H9 (cell line): ENCODE measurements at regions not wholly inside any gene's neighbourhood (a gene's known extent, or its start where the extent isn't known, plus 50 kb on each side); places are given as distances from the start of the nearest gene placed in this dataset.

Source experiments
- DNase-seq: peaks from one replicate; pipeline ENCODE4 v3.0.0-alpha.2; 2017
- H2AFZ ChIP-seq: one replicate; pipeline ENCODE4 v1.6.1; 2013; ENCODE audit warnings: mild to moderate bottlenecking, low read length, control low read depth, moderate library complexity
- H2AK5ac ChIP-seq: 2 replicates; pipeline ENCODE4 v1.6.1; 2013; ENCODE audit warnings: low read length, control low read depth, mixed read lengths; ENCODE audit not compliant: insufficient read length
- H2BK120ac ChIP-seq: one replicate; pipeline ENCODE4 v1.6.1; 2013; ENCODE audit warnings: low read depth, mild to moderate bottlenecking, low read length, control low read depth, inconsistent platforms; ENCODE audit not compliant: poor library complexity, severe bottlenecking
- H2BK12ac ChIP-seq: 2 replicates; pipeline ENCODE4 v1.6.1; 2013; ENCODE audit warnings: low read length, control low read depth, mixed read lengths, low read depth; ENCODE audit not compliant: insufficient read length
- H2BK15ac ChIP-seq: 2 replicates; pipeline ENCODE4 v1.6.1; 2013; ENCODE audit warnings: low read depth, low read length, control low read depth
- H2BK20ac ChIP-seq: one replicate; pipeline ENCODE4 v1.6.1; 2013; ENCODE audit warnings: low read depth, mild to moderate bottlenecking, low read length, control low read depth, inconsistent platforms; ENCODE audit not compliant: poor library complexity, severe bottlenecking
- H2BK5ac ChIP-seq: 2 replicates; pipeline ENCODE4 v1.6.1; 2013; ENCODE audit warnings: low read length, control low read depth, mixed read lengths; ENCODE audit not compliant: insufficient read length
- H3K14ac ChIP-seq: 2 replicates; pipeline ENCODE4 v1.6.1; 2013; ENCODE audit warnings: low read length, control low read depth; ENCODE audit not compliant: insufficient read depth
- H3K18ac ChIP-seq: 2 replicates; pipeline ENCODE4 v1.6.1; 2013; ENCODE audit warnings: low read depth, mild to moderate bottlenecking, mixed read lengths, low read length, control low read depth; ENCODE audit not compliant: insufficient read length
- H3K23ac ChIP-seq: 2 replicates; pipeline ENCODE4 v1.6.1; 2013; ENCODE audit warnings: low read length, control low read depth, mixed read lengths, low read depth; ENCODE audit not compliant: insufficient read length
- H3K23me2 ChIP-seq: 2 replicates; pipeline ENCODE4 v1.6.1; 2013; ENCODE audit warnings: low read depth, mild to moderate bottlenecking, mixed read lengths, low read length, control low read depth; ENCODE audit not compliant: insufficient read length, poor library complexity, severe bottlenecking
- H3K27ac ChIP-seq: 2 replicates; pipeline ENCODE4 v1.5.1; 2013; ENCODE audit warnings: low read length, control low read depth, mixed read lengths, low read depth; ENCODE audit not compliant: insufficient read length
- H3K27me3 ChIP-seq: 2 replicates; pipeline ENCODE4 v1.6.1; 2013; ENCODE audit warnings: low read length, control low read depth, inconsistent platforms; ENCODE audit not compliant: insufficient read depth
- H3K4ac ChIP-seq: 2 replicates; pipeline ENCODE4 v1.6.1; 2013; ENCODE audit warnings: low read depth, mild to moderate bottlenecking, control low read depth, inconsistent platforms, low read length, moderate library complexity
- H3K4me1 ChIP-seq: 2 replicates; pipeline ENCODE4 v1.6.1; 2013; ENCODE audit warnings: low read length, control low read depth, inconsistent platforms; ENCODE audit not compliant: insufficient read depth
- H3K4me2 ChIP-seq: 2 replicates; pipeline ENCODE4 v1.6.1; 2013; ENCODE audit warnings: low read length, control low read depth, mixed read lengths; ENCODE audit not compliant: insufficient read length, insufficient read depth
- H3K56ac ChIP-seq: 2 replicates; pipeline ENCODE4 v1.6.1; 2013; ENCODE audit warnings: low read depth, mild to moderate bottlenecking, mixed read lengths, low read length, control low read depth; ENCODE audit not compliant: insufficient read length
- H3K79me1 ChIP-seq: 2 replicates; pipeline ENCODE4 v1.6.1; 2013; ENCODE audit warnings: low read depth, mild to moderate bottlenecking, moderate library complexity, low read length, control low read depth, inconsistent platforms; ENCODE audit not compliant: insufficient read depth, poor library complexity, severe bottlenecking
- H3K79me2 ChIP-seq: 2 replicates; pipeline ENCODE4 v1.6.1; 2013; ENCODE audit warnings: low read length, control low read depth, inconsistent platforms; ENCODE audit not compliant: insufficient read depth
- H3K9ac ChIP-seq: 2 replicates; pipeline ENCODE4 v1.6.1; 2013; ENCODE audit warnings: low read length, control low read depth, mixed read lengths; ENCODE audit not compliant: insufficient read length; ENCODE audit errors: extremely low read depth
- H3K9me3 ChIP-seq: one replicate; pipeline ENCODE4 v1.6.1; 2013; ENCODE audit warnings: low read depth, low read length, inconsistent platforms; ENCODE audit not compliant: control insufficient read depth
- H3T11ph ChIP-seq: one replicate; pipeline ENCODE4 v1.6.1; 2013; ENCODE audit warnings: mild to moderate bottlenecking, low read length, control low read depth, inconsistent platforms
- H4K20me1 ChIP-seq: one replicate; pipeline ENCODE4 v1.6.1; 2013; ENCODE audit not compliant: control insufficient read depth, insufficient read length, insufficient read depth
- H4K5ac ChIP-seq: 2 replicates; pipeline ENCODE4 v1.6.1; 2013; ENCODE audit warnings: low read depth, mild to moderate bottlenecking, mixed read lengths, low read length, control low read depth; ENCODE audit not compliant: insufficient read length
- H4K8ac ChIP-seq: replicated peaks from 2 replicates; pipeline ENCODE4 v1.6.1; 2013; ENCODE audit warnings: low read length, control low read depth, mixed read lengths, low read depth; ENCODE audit not compliant: insufficient read length
- H4K91ac ChIP-seq: 2 replicates; pipeline ENCODE4 v1.6.1; 2013; ENCODE audit warnings: low read depth, mild to moderate bottlenecking, moderate library complexity, mixed read lengths, low read length, control low read depth; ENCODE audit not compliant: insufficient read length
- H3K27ac Mint-ChIP-seq, 3 experiments: 2 replicates in 2 of 3; 3 replicates in 1 of 3; pipeline ENCODE4 v1.8.0; 2020 to 2021; ENCODE audit warnings: mixed read lengths in 3 of 3, mild to moderate bottlenecking in 1 of 3, moderate library complexity in 1 of 3
- H3K27me3 Mint-ChIP-seq: 2 replicates; pipeline ENCODE4 v1.8.0; 2021; ENCODE audit warnings: low read depth, mild to moderate bottlenecking, moderate library complexity, mixed read lengths
- H3K36me3 Mint-ChIP-seq, 3 experiments: 2 replicates in 2 of 3; 3 replicates in 1 of 3; pipeline ENCODE4 v1.8.0; 2020 to 2021; ENCODE audit warnings: low read depth in 3 of 3, mixed read lengths in 3 of 3; ENCODE audit not compliant: insufficient read depth in 1 of 3
- H3K4me1 Mint-ChIP-seq, 2 experiments: 2 replicates each; pipeline ENCODE4 v1.8.0; 2020; ENCODE audit warnings: mixed read lengths in 2 of 2
- H3K4me3 Mint-ChIP-seq, 2 experiments: 2 replicates in 1 of 2; 3 replicates in 1 of 2; pipeline ENCODE4 v1.8.0; 2020 to 2021; ENCODE audit warnings: mild to moderate bottlenecking in 2 of 2, mixed read lengths in 2 of 2, moderate library complexity in 1 of 2
- H3K9me3 Mint-ChIP-seq, 2 experiments: 2 replicates in 1 of 2; 3 replicates in 1 of 2; pipeline ENCODE4 v1.8.0; 2020; ENCODE audit warnings: mild to moderate bottlenecking in 2 of 2, mixed read lengths in 2 of 2, moderate library complexity in 1 of 2
- CTCF ChIP-seq: fragments of 200-600 bp; sonication (generic); conservative IDR thresholded peaks from 3 replicates; pipeline ENCODE4 v1.8.0; 2021; ENCODE audit warnings: antibody characterized with exemption, mild to moderate bottlenecking
- WGBS: extraction: QIAGEN DNeasy Blood & Tissue Kit; methylation state at CpG from one replicate; pipeline ENCODE4 v1.1.7; 2013; ENCODE audit warnings: missing lambda C conversion rate, low lambda C conversion rate, mixed read lengths; ENCODE audit not compliant: insufficient read length; ENCODE audit errors: extremely low coverage; 5-methylcytosine and 5-hydroxymethylcytosine counted together

- Histone ChIP-seq H2BK5ac (no peak overlapping the region), H3K23ac (no peak overlapping the region), H2BK12ac (no peak overlapping the region), H3K4ac (no peak overlapping the region), H4K5ac (no peak overlapping the region), H3K14ac (no peak overlapping the region), H3K9ac (no peak overlapping the region), H2BK15ac (no peak overlapping the region), H2AK5ac (no peak overlapping the region), H2BK120ac (no peak overlapping the region), H3K18ac (no peak overlapping the region), H3K4me2 (no peak overlapping the region), H3K27ac (no peak overlapping the region), H4K20me1 (no peaks in the 10 kb centered on the region), H3K56ac (no peak overlapping the region), H3K9me3 (no peaks in the 10 kb centered on the region), H4K8ac (no peak overlapping the region), H3K79me1 (no peaks in the 10 kb centered on the region), H2AFZ (no peak overlapping the region), H2BK20ac (no peak overlapping the region), H3K23me2 (no peaks in the 10 kb centered on the region), H3K27me3 (no peaks in the 10 kb centered on the region), H4K91ac (no peak overlapping the region), H3T11ph (no peak overlapping the region), H3K79me2 (no peaks in the 10 kb centered on the region), H3K4me1 (no peaks in the 10 kb centered on the region; the same call in 1 of the 2 replicates)
- WGBS = no CpG with 5 or more reads among the region's 1 CpG
- no peak overlapping the region for H3K27ac Mint-ChIP-seq
- H3K4me1 Mint-ChIP-seq = peaks cover 11 to 27% of the 10 kb centered on the region in 2 experiments
- H3K27me3 Mint-ChIP-seq = no peaks in the 10 kb centered on the region; the same call in 1 of the 2 replicates
- no peaks in the 10 kb centered on the region for H3K36me3 Mint-ChIP-seq
- no peak for TF ChIP-seq CTCF
- no peak for DNase-seq
- H3K9me3 Mint-ChIP-seq = no peaks in the 10 kb centered on the region
- no peak overlapping the region for H3K4me3 Mint-ChIP-seq
Measured at GRCh38 chr3:159148466-159148865, 346.6 kb downstream of the MFSD1 start.
